ENCODE measurements at regions not wholly inside any gene's neighbourhood (a gene's known extent, or its start where the extent isn't known, plus 50 kb on each side); places are given as distances from the start of the nearest gene placed in this dataset.

- TF ChIP-seq POLR2A (IDR thresholded peaks at IDR 0.05) (no peak), CTCF (IDR thresholded peaks at IDR 0.05) (no peak)
- intact Hi-C loops (cut with DNase I; ENCODE audit: low total_unique reads): no loop called here
- DNase-seq (ENCODE audit: low spot score in 2 of 2): no peak
- 91 to 100% methylated on average over 1 of the region's 1 CpG for WGBS, 2 donors
- no peak overlapping the region for H3K4me3 ChIP-seq (ENCODE audit: low read depth, poor library complexity, severe bottlenecking)
Measured at GRCh38 chr6:26280407-26280806, 84.6 kb upstream of the BTN3A2 start.

- H3K4me3 ChIP-seq (ENCODE audit: low read depth, poor library complexity, severe bottlenecking): peak overlapping the region; percentile 51
- TF ChIP-seq POLR2A (IDR thresholded peaks at IDR 0.05): no peak
- TF ChIP-seq CTCF (IDR thresholded peaks at IDR 0.05): no peak
- 0% methylated on average over 23 of the region's 23 CpGs for WGBS, 2 donors
- intact Hi-C loops (cut with DNase I; ENCODE audit: low total_unique reads): no loop called here
- DNase-seq (ENCODE audit: low spot score in 2 of 2): peak in 1 of 2 donors; percentile 92
Measured at GRCh38 chr6:26284537-26285142, 80.4 kb upstream of the BTN3A2 start.

GRCh38 chr6:26285143-26286134 is 79.6 kb upstream of the BTN3A2 start:
- peak; percentile 99 for DNase-seq (ENCODE audit: low spot score in 2 of 2)
- TF ChIP-seq CTCF (IDR thresholded peaks at IDR 0.05): no peak
- peak in 1 of 2 donors; percentile 29 for TF ChIP-seq POLR2A (IDR thresholded peaks at IDR 0.05)
- WGBS, 2 donors: 0 to 1% methylated on average over 53 of the region's 53 CpGs
- intact Hi-C loops (cut with DNase I; ENCODE audit: low total_unique reads): no loop called here
- peak overlapping the region; percentile 51 for H3K4me3 ChIP-seq (ENCODE audit: low read depth, poor library complexity, severe bottlenecking)

GRCh38 chr6:26286168-26286877 is 78.7 kb upstream of the BTN3A2 start:
- peak; percentile 74 to 92 for DNase-seq (ENCODE audit: low spot score in 2 of 2)
- 4 to 5% methylated on average over 18 of the region's 18 CpGs for WGBS, 2 donors
- H3K4me3 ChIP-seq (ENCODE audit: low read depth, poor library complexity, severe bottlenecking): peak overlapping the region; percentile 38
- TF ChIP-seq POLR2A (IDR thresholded peaks at IDR 0.05) (no peak), CTCF (IDR thresholded peaks at IDR 0.05) (no peak)
- intact Hi-C loops (cut with DNase I; ENCODE audit: low total_unique reads): no loop called here

- intact Hi-C loops (cut with DNase I; ENCODE audit: low total_unique reads): no loop called here
- no peak for DNase-seq (ENCODE audit: low spot score in 2 of 2)
- H3K4me3 ChIP-seq (ENCODE audit: low read depth, poor library complexity, severe bottlenecking): no peak overlapping the region
- WGBS, 2 donors: 86 to 88% methylated on average over 6 of the region's 6 CpGs
- TF ChIP-seq CTCF (IDR thresholded peaks at IDR 0.05): no peak
- TF ChIP-seq POLR2A (IDR thresholded peaks at IDR 0.05): no peak
Measured at GRCh38 chr6:26288155-26288554, 76.8 kb upstream of the BTN3A2 start.
